Astrocyte (in vitro differentiated cells and primary cell): ENCODE measurements at regions not wholly inside any gene's neighbourhood (a gene's known extent, or its start where the extent isn't known, plus 50 kb on each side); places are given as distances from the start of the nearest gene placed in this dataset.

Experiments
- CTCF ChIP-seq: IDR thresholded peaks from 2 replicates; pipeline ENCODE4 v1.5.1; 2011; ENCODE audit warnings: low read depth, mild to moderate bottlenecking, inconsistent platforms, low read length, moderate library complexity; ENCODE audit not compliant: insufficient read depth
- EZH2 ChIP-seq: IDR thresholded peaks from 2 replicates; pipeline ENCODE4 v1.6.1; 2012; ENCODE audit warnings: mild to moderate bottlenecking, low read length, inconsistent platforms; ENCODE audit not compliant: insufficient read depth

GRCh38 chr10:124296813-124297788 is 121.6 kb downstream of the OAT start:
- TF ChIP-seq CTCF (no peak), EZH2 (no peak)
